OCI-LY7 (cell line): ENCODE measurements at regions not wholly inside any gene's neighbourhood (a gene's known extent, or its start where the extent isn't known, plus 50 kb on each side); places are given as distances from the start of the nearest gene placed in this dataset.

Experiments used
- BruUV-seq: library from RNA; stranded (reverse); fragments of 400-500 nt; replicated peaks from 2 replicates; lab custom pipeline; 2021; lab: Mats Ljungman, UMichigan
- CTCF ChIA-PET: fragments of 300-600 bp; sonication (Branson Sonifier 250); formaldehyde crosslinking; loops from one replicate; lab custom pipeline; 2022; ENCODE audit warnings: antibody characterized with exemption; ENCODE audit not compliant: unreplicated experiment; lab: Charles Lee
- POLR2A ChIA-PET: fragments of 300-600 bp; sonication (Branson Sonifier 250); formaldehyde crosslinking; loops from one replicate; lab custom pipeline; 2022; ENCODE audit warnings: antibody characterized with exemption; lab: Charles Lee
- DNase-seq: peaks from one replicate; pipeline ENCODE4 v3.0.0-alpha.2; 2015; ENCODE audit warnings: low spot score
- H2AFZ ChIP-seq: fragments of 200-600 bp; sonication (generic), shearing (Covaris generic); 2 replicates; pipeline ENCODE4 v1.6.1; 2014; ENCODE audit warnings: mild to moderate bottlenecking, antibody characterized with exemption, low read length, moderate library complexity
- H3K27ac ChIP-seq: fragments of 200-600 bp; sonication (generic); 2 replicates; pipeline ENCODE4 v1.5.1; 2014; ENCODE audit warnings: mixed run types, low read depth, mild to moderate bottlenecking, moderate library complexity, low read length, inconsistent platforms; ENCODE audit not compliant: poor library complexity, severe bottlenecking
- H3K36me3 ChIP-seq: fragments of 200-600 bp; sonication (generic); 2 replicates; pipeline ENCODE4 v1.6.1; 2014; ENCODE audit warnings: mild to moderate bottlenecking, antibody characterized with exemption, low read length, moderate library complexity, mixed read lengths; ENCODE audit not compliant: insufficient read depth
- H3K4me1 ChIP-seq: fragments of 200-600 bp; sonication (generic); 2 replicates; pipeline ENCODE4 v1.5.1; 2014; ENCODE audit warnings: mild to moderate bottlenecking, low read length; ENCODE audit not compliant: insufficient read depth, poor library complexity, severe bottlenecking
- H3K4me2 ChIP-seq: fragments of 200-600 bp; sonication (generic); 2 replicates; pipeline ENCODE4 v1.6.1; 2014; ENCODE audit warnings: mild to moderate bottlenecking, low read length
- H3K4me3 ChIP-seq: fragments of 200-600 bp; sonication (generic); 2 replicates; pipeline ENCODE4 v1.5.1; 2014; ENCODE audit warnings: mild to moderate bottlenecking, low read depth, low read length; ENCODE audit not compliant: poor library complexity, severe bottlenecking
- H3K79me2 ChIP-seq: fragments of 200-600 bp; sonication (generic); 2 replicates; pipeline ENCODE4 v1.6.1; 2016; ENCODE audit warnings: low read depth, mild to moderate bottlenecking, low read length, moderate library complexity, mixed read lengths; ENCODE audit not compliant: insufficient read depth
- H3K9me2 ChIP-seq: fragments of 200-600 bp; sonication (generic); 2 replicates; pipeline ENCODE4 v1.6.1; 2016; ENCODE audit warnings: mild to moderate bottlenecking, low read length, mixed read lengths; ENCODE audit not compliant: insufficient read depth
- H3K9me3 ChIP-seq: fragments of 200-600 bp; sonication (generic); 2 replicates; pipeline ENCODE4 v1.6.1; 2014; ENCODE audit warnings: mild to moderate bottlenecking, mixed run types, low read length, mixed read lengths
- H4K20me1 ChIP-seq: fragments of 200-600 bp; sonication (generic); 2 replicates; pipeline ENCODE4 v1.6.1; 2014; ENCODE audit warnings: mild to moderate bottlenecking, antibody characterized with exemption, low read length, moderate library complexity, mixed read lengths; ENCODE audit not compliant: insufficient read depth
- EZH2phosphoT487 ChIP-seq: fragments of 200-600 bp; sonication (generic); IDR thresholded peaks from 2 replicates; pipeline ENCODE4 v1.6.1; 2018; ENCODE audit warnings: low read depth, borderline replicate concordance, mild to moderate bottlenecking, mixed run types, antibody characterized with exemption, low read length, moderate library complexity, mixed read lengths
- intact Hi-C: fragments of 100-400 bp; cut with micrococcal nuclease; formaldehyde crosslinking; loops from one replicate; pipeline ENCODE4 v1.10.0; 2022; ENCODE audit not compliant: unreplicated experiment
- TF ChIP-seq, protein P1 (sequence below): fragments of 200-600 bp; sonication (generic); conservative IDR thresholded peaks from 2 replicates; pipeline ENCODE4 v1.5.1; 2014; ENCODE audit warnings: mild to moderate bottlenecking, antibody characterized with exemption, low read length, moderate library complexity, mixed read lengths

GRCh38 chr10:4215485-4215884 is 430.5 kb upstream of the KLF6 start:
- CTCF ChIA-PET: no interaction called here
- no peaks in the 10 kb centered on the region for H3K36me3 ChIP-seq
- H3K4me3 ChIP-seq: no peak overlapping the region
- H3K9me3 ChIP-seq: no peaks in the 10 kb centered on the region
- no peak overlapping the region for H2AFZ ChIP-seq
- H3K4me2 ChIP-seq: no peak overlapping the region
- intact Hi-C loops: no loop called here
- H3K79me2 ChIP-seq: no peaks in the 10 kb centered on the region
- no peak for DNase-seq
- no TSS peak for BruUV-seq
- H3K4me1 ChIP-seq: no peaks in the 10 kb centered on the region
- POLR2A ChIA-PET: interaction anchor here (1.1 kb wide), 1 partner anchor 769 kb away, joined by 3 read pairs; no protein-coding TSS in a partner anchor
- TF ChIP-seq EZH2phosphoT487: no peak
- TF ChIP-seq, protein P1, sequence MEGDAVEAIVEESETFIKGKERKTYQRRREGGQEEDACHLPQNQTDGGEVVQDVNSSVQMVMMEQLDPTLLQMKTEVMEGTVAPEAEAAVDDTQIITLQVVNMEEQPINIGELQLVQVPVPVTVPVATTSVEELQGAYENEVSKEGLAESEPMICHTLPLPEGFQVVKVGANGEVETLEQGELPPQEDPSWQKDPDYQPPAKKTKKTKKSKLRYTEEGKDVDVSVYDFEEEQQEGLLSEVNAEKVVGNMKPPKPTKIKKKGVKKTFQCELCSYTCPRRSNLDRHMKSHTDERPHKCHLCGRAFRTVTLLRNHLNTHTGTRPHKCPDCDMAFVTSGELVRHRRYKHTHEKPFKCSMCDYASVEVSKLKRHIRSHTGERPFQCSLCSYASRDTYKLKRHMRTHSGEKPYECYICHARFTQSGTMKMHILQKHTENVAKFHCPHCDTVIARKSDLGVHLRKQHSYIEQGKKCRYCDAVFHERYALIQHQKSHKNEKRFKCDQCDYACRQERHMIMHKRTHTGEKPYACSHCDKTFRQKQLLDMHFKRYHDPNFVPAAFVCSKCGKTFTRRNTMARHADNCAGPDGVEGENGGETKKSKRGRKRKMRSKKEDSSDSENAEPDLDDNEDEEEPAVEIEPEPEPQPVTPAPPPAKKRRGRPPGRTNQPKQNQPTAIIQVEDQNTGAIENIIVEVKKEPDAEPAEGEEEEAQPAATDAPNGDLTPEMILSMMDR: no peak
- no peaks in the 10 kb centered on the region for H3K9me2 ChIP-seq
- H4K20me1 ChIP-seq: no peaks in the 10 kb centered on the region
- no peak overlapping the region for H3K27ac ChIP-seq

- no peak overlapping the region for H3K4me2 ChIP-seq
- POLR2A ChIA-PET: interaction anchor here (0.7 to 1.1 kb wide), 2 partner anchors 78 to 768 kb away, joined by 3 to 6 read pairs; no protein-coding TSS in a partner anchor
- no peaks in the 10 kb centered on the region for H3K36me3 ChIP-seq
- intact Hi-C loops: no loop called here
- no peaks in the 10 kb centered on the region for H3K4me1 ChIP-seq
- no peak overlapping the region for H2AFZ ChIP-seq
- H3K9me2 ChIP-seq: no peaks in the 10 kb centered on the region
- DNase-seq: no peak
- H3K9me3 ChIP-seq: no peaks in the 10 kb centered on the region
- no peak for TF ChIP-seq EZH2phosphoT487
- TF ChIP-seq, protein P1: no peak
- no peak overlapping the region for H3K27ac ChIP-seq
- H3K4me3 ChIP-seq: no peak overlapping the region
- no TSS peak for BruUV-seq
- CTCF ChIA-PET: interaction anchor here (0.8 kb wide), 1 partner anchor 73 kb away, joined by 3 read pairs; no protein-coding TSS in a partner anchor
- no peaks in the 10 kb centered on the region for H4K20me1 ChIP-seq
- no peaks in the 10 kb centered on the region for H3K79me2 ChIP-seq
Measured at GRCh38 chr10:4214908-4215307, 429.9 kb upstream of the KLF6 start.

- Histone ChIP-seq H3K27ac (no peak overlapping the region), H3K9me3 (no peaks in the 10 kb centered on the region), H2AFZ (no peak overlapping the region), H3K9me2 (no peaks in the 10 kb centered on the region), H3K36me3 (no peaks in the 10 kb centered on the region), H3K4me1 (no peaks in the 10 kb centered on the region), H3K4me2 (no peak overlapping the region), H3K79me2 (no peaks in the 10 kb centered on the region), H3K4me3 (no peak overlapping the region), H4K20me1 (no peaks in the 10 kb centered on the region)
- CTCF ChIA-PET: no interaction called here
- TF ChIP-seq, protein P1: no peak
- no peak for TF ChIP-seq EZH2phosphoT487
- no peak for DNase-seq
- intact Hi-C loops: no loop called here
- BruUV-seq: no TSS peak
- POLR2A ChIA-PET: no interaction called here
Measured at GRCh38 chr10:4213441-4213840, 428.4 kb upstream of the KLF6 start.
